Kidney (tissue), 13 donors: ENCODE measurements at regions not wholly inside any gene's neighbourhood (a gene's known extent, or its start where the extent isn't known, plus 50 kb on each side); places are given as distances from the start of the nearest gene placed in this dataset.

Experiments
- DNase-seq, 5 donors: peaks; one replicate each; pipeline ENCODE4 v3.0.0-alpha.2; 2013 to 2020
- FAIRE-seq: peaks from 2 replicates; lab custom pipeline; 2012; peaks lifted over from hg19 to GRCh38; lab: Jason Lieb, UNC
- H3K27ac ChIP-seq, 2 donors: one replicate each; pipeline ENCODE4 v1.7.0; 2013; ENCODE audit warnings: low read depth in 2 of 2, low read length in 2 of 2, inconsistent platforms in 1 of 2
- H3K27me3 ChIP-seq: one replicate; pipeline ENCODE4 v1.7.1; 2013; ENCODE audit warnings: low read length, inconsistent platforms; ENCODE audit not compliant: control insufficient read depth, insufficient read depth
- H3K36me3 ChIP-seq, 3 donors: one replicate each; pipeline versions ENCODE4 v1.7.0 to v1.7.1; 2013; ENCODE audit warnings: low read length in 3 of 3, control low read depth in 1 of 3, inconsistent platforms in 1 of 3; ENCODE audit not compliant: insufficient read depth in 3 of 3, control insufficient read depth in 2 of 3
- H3K4me1 ChIP-seq, 3 donors: one replicate each; pipeline versions ENCODE4 v1.7.0 to v1.7.1; 2013; ENCODE audit warnings: low read length in 3 of 3, inconsistent platforms in 1 of 3, low read depth in 1 of 3; ENCODE audit not compliant: control insufficient read depth in 2 of 3, insufficient read depth in 2 of 3
- H3K4me3 ChIP-seq, 3 donors: one replicate each; pipeline versions ENCODE4 v1.7.0 to v1.8.1; 2013; ENCODE audit warnings: low read length in 3 of 3, control low read depth in 1 of 3, inconsistent platforms in 1 of 3
- H3K9ac ChIP-seq, 3 donors: one replicate each; pipeline versions ENCODE4 v1.7.0 to v1.7.1; 2013; ENCODE audit warnings: low read length in 3 of 3, control low read depth in 1 of 3, inconsistent platforms in 1 of 3
- H3K9me3 ChIP-seq, 3 donors: one replicate each; pipeline versions ENCODE4 v1.7.0 to v1.7.1; 2013; ENCODE audit warnings: low read length in 3 of 3, control low read depth in 1 of 3, inconsistent platforms in 1 of 3; ENCODE audit not compliant: control insufficient read depth in 2 of 3, insufficient read depth in 1 of 3
- CTCF ChIP-seq: IDR thresholded peaks from 3 replicates; pipeline ENCODE4 v1.5.1; 2012; ENCODE audit warnings: mild to moderate bottlenecking, moderate library complexity, borderline replicate concordance; ENCODE audit not compliant: insufficient read depth; ENCODE audit errors: extremely low read depth
- intact Hi-C: fragments of 100-400 bp; cut with DNase I; formaldehyde crosslinking; loops from one replicate; pipeline ENCODE4 v1.11.1; 2022
- donor health status: control.
- donor health status: control.
- donor health status: control.
- donor health status: control.
- donor health status: control.
- donor health status: DM: yes; HTN: yes; CAD: no.
- donor health status: Normal renal cell carcinoma (clear cell type).

- H3K27ac ChIP-seq = no peak overlapping the region
- H3K9me3 ChIP-seq = no peaks in the 10 kb centered on the region
- FAIRE-seq (no peak), DNase-seq (no peak)
- H3K9ac ChIP-seq = no peak overlapping the region
- intact Hi-C loops = no loop called here
- H3K27me3 ChIP-seq = no peaks in the 10 kb centered on the region
- H3K36me3 ChIP-seq = no peaks in the 10 kb centered on the region
- no peak for TF ChIP-seq CTCF
- no peak overlapping the region for H3K4me3 ChIP-seq
- H3K4me1 ChIP-seq = no peaks in the 10 kb centered on the region
These were observed 666.2 kb upstream of the HS6ST1 start for GRCh38 chr2:128984855-128985254.

GRCh38 chr2:128986026-128986715, 667.5 kb upstream of the HS6ST1 start:
- FAIRE-seq (no peak), DNase-seq (no peak)
- Histone ChIP-seq H3K9ac (no peak overlapping the region), H3K4me3 (no peak overlapping the region), H3K27ac (no peak overlapping the region), H3K36me3 (no peaks in the 10 kb centered on the region), H3K4me1 (no peaks in the 10 kb centered on the region), H3K9me3 (no peaks in the 10 kb centered on the region), H3K27me3 (no peaks in the 10 kb centered on the region)
- intact Hi-C loops = no loop called here
- no peak for TF ChIP-seq CTCF

- Histone ChIP-seq H3K27ac (no peak overlapping the region), H3K4me3 (no peak overlapping the region), H3K27me3 (no peaks in the 10 kb centered on the region), H3K36me3 (no peaks in the 10 kb centered on the region), H3K4me1 (no peaks in the 10 kb centered on the region), H3K9ac (no peak overlapping the region), H3K9me3 (no peaks in the 10 kb centered on the region)
- intact Hi-C loops = no loop called here
- DNase-seq (no peak), FAIRE-seq (no peak)
- no peak for TF ChIP-seq CTCF
These were observed 668.2 kb upstream of the HS6ST1 start for GRCh38 chr2:128986867-128987268.

GRCh38 chr2:128988326-128988725, 669.7 kb upstream of the HS6ST1 start:
- intact Hi-C loops = no loop called here
- no peak for DNase-seq
- Histone ChIP-seq H3K9ac (no peak overlapping the region), H3K9me3 (no peaks in the 10 kb centered on the region), H3K27me3 (no peaks in the 10 kb centered on the region), H3K36me3 (no peaks in the 10 kb centered on the region), H3K4me1 (no peaks in the 10 kb centered on the region), H3K4me3 (no peak overlapping the region), H3K27ac (no peak overlapping the region)
- no peak for TF ChIP-seq CTCF
- FAIRE-seq = no peak
